HG03108 (cell line): ENCODE measurements at regions not wholly inside any gene's neighbourhood (a gene's known extent, or its start where the extent isn't known, plus 50 kb on each side); places are given as distances from the start of the nearest gene placed in this dataset.

ENCODE experiments used
- ATAC-seq: cut with Tn5 transposase; IDR thresholded peaks from one replicate; pipeline ENCODE4 v1.9.1; 2021; ENCODE audit warnings: moderate library complexity; ENCODE audit not compliant: unreplicated experiment

DNA sequence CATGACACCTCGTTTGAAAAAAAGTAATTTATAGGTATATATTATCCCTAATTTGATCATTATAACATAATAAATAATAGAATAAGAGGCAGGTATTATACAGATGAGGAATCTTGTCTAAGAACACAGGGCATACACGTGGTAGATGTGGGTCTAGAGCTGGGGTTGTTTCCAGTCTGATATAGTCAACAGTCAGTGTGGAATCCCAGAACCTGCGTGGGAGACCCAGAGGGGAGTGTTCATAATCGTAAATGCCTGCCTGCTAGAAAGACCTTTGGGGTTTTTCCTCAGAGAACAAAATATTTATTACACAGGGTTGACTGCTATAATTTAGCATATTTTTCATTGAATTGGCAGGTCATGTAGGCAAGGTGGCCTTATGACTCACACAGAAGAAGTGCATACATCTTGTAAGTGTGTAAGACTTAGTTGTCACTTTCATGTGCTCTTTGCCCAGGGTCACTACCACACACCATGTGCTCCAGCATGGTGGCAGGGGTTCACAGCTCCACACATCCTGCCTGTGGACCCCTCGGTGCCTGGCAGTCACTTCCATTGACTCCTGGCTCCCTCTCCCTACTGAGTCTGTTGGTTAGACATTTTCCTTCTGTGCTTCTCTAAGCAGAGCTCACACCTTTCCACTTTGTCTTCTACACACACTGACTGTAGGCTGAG lies 94.9 kb upstream of the IKZF1 start:
- no peak for ATAC-seq

DNA sequence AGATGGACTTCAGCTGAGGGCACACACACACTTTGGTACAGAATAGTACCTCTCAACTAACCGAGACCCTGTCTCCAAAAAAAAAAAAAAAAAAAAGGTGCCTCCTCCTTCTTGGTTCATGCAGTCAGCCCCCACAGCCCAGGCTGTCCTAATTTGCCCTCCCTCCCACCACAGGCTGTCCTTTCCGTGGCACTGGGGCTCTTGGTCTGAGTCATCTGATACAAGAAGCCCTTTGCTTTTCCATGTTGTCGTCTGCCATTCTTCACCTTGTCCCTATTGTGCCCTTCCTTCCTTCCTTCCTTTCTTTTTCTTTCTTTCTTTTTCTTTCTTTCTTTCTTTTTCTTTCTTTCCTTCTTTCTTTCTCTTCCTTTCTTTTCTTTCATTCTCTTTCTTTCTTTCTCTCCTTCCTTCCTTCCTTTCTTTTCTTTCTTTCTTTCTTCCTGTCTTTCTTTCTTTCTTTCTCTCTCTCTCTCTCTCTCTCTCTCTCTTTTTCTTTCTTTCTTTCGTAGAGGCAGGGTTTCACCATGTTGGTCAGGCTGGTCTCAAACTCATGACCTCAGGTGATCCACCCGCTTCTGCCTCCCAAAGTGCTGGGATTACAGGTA lies 96.0 kb upstream of the IKZF1 start:
- no peak for ATAC-seq

DNA sequence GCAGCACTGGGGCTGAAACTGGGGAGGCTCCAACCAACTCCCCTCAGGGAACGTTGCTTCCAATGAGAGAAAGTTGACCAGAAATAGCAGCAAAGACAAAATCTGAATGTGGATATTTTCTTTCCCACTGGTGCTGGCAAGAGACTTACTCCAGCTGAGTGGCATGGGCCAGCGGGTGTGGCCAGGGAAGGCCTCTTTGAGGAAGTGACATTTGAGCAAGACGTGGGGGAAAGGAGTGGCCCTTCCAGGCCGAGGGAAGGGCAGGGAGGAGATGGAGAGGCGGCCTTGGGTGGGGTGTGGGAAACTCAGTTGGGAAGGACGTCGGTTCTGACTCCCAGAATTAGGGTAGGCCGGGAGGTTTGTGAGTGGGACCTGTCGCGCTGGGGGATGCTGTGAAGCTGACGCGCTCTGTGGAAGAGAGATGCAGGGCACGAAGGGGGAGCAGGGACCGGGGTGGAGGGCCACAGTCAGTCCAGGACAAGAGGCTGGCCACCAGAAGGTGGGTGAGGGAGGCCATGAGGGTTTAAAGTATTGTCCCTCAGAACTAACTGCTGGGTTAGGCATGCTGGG lies 96.7 kb upstream of the IKZF1 start:
- no peak for ATAC-seq

DNA sequence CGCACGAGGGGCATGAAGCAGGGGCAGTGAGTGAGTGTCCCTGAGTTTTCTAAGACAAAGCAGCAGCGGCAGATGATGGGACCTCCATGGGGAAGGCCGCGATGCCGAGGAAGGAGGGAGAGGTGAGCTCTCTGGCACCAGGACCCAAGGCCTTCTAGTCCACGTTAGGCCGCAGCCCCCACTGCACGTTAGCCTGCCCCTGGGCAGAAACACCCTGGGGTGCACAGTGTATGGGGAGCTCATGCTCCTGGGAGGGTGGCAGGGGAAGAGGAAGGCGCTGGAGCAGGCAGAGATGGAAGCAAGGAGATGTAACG lies 97.3 kb upstream of the IKZF1 start:
- ATAC-seq: no peak

DNA sequence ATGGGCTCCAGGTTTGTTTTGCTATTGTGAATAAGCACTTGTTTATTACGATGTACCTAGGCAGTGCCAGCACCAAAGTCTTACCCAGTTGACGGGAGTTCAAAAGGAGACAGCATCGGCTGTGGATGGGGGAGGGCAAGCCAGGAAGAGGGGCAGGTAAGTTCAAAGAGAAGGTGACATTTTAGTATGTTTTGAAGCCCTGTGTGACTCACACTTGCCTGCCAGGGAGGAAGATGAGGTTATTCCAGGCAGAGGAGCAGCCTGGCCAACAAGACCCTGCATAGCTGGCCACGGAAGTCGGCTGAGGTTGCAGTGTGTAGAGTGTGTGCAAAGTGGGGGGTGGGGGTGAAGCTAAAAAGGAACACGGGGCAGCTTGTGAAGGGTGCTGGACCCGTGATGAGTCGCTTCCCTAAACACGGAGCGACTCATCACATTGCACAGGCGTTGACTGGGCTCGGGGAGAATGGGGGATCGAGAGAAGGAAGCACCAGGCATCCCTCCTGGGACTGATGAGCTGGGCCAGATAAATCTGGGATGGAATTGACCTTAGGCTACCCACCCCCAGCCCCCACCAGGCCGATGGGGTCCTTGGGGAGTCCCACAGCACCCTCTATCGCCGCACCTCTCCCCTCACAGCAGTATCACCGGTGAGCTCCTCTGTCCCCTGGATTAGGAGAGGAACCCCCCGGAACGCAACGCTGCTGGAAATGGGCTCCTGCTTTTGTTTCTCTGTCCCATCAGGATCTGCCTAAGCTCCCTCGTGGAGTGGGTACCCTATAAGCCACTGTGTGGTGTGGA lies 97.9 kb upstream of the IKZF1 start:
- ATAC-seq: no peak

DNA sequence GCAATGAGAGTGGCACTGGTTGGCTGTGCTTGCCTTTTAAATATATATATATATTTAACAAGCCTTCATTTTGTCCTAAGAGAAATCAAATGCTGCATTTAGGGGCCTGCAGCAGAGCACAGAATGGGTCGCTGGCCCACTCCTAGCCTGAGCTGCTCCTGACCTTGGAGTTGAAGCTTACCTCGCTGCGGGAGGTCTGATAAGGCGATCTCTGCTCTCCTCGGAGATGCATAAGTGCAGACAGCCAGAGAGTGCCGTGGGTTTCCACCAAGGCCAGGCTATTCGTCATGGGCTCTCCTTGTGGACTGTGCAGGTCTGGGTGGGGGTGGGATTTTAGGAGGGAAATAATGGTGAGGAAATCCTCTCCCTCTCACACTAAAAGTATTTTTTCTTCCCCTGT lies 99.5 kb upstream of the IKZF1 start:
- no peak for ATAC-seq

DNA sequence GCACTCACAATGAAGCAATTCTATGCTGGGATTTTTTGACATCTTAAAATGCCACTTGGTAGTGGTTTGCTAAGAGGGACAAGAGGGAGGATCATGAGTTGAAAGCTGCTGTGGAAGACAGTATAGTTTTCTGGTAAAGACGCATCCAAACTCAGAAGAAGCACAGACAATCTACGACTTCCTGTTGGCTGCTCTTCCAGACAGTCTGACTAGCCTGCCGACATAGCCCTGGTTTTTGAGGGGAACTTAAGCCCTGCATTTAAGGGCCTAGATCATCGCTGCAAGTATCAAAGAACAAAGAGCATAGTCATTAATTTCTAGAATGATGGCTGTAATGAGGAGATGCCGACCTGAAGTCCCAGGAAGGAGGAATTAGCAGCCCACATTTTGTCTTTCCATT lies 99.9 kb upstream of the IKZF1 start:
- no peak for ATAC-seq

DNA sequence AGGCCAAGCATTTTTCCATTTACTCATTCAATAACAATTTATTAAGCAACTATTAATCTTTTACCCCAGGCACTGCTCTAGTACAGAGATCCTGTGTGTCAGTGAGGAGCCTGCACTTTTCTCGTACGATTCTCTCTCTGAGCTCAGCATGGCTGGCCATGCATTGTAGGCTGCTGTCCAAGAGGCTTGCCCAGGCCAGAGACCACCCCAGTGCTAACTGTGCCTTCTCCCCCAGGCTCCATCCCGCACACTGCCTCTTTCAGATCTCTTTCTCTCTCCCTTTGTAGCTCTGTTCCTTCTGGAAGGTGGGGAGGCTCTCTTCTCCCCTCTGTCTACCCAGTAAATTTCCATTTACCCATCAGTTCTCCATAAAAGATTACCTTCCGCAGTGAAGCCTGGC lies 101.0 kb upstream of the IKZF1 start:
- ATAC-seq: no peak

DNA sequence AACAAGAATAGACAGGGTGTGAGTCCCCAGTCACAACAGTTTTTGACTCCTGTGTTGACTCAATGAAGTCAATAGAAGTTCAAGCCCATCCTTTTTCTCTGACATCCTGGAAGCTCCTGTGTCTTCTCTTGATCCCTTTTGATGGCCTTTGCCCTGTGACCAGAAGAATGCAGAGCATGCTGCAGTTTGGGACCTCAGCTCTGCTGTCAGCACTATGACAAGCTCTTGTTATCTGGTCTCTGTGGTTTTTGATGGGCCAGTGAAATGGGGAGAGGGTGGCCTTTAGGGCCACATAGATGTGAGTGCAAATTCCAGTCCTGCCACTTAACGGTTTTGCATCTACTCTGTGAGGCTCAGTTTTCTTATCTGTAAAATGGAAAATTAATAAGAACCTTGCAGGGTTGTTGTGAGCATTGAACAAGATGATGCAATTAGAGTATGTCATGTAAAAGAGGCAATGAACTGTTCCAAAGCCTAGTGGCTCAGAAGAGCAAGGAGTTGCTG lies 102.4 kb upstream of the IKZF1 start:
- ATAC-seq: no peak

DNA sequence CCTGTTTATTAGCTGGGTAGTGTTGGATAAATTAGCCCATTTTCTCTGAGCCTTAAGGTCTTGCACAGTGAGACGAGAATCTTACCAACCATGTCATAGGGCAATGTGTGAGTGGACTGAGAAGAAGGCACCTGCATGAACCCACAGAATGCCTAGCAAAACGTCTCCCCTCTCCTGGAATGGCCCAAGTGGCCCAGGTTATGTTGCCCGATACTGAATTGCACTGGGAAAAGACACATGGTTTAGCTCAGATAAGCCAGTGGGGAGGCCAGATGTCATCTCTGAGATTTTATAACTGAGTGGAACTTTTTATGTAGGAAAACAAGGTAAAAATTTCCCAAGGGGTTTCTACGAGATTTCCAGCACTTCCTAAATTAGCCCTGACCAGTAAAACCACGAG lies 104.7 kb upstream of the IKZF1 start:
- no peak for ATAC-seq

DNA sequence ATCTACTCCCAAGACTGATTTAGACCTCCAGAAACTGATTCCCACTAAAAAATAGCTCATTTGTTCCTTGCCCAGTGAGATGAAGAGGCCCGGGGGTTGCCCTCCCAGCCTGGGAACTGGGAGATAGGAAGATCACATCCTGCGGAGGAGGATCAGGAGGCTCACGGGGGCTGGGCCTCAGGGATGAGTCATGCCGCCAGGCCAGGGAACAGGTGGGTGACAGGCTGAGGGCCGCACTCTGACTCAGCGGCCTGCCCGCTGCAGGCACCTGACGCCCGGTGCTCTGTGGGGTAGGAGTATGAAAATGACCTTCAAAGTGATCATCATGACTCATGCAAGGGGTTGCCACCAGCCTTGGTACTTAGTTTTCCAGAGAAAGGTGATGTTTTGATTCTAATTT lies 104.5 kb upstream of the ZPBP start:
- peak; percentile 95 for ATAC-seq

DNA sequence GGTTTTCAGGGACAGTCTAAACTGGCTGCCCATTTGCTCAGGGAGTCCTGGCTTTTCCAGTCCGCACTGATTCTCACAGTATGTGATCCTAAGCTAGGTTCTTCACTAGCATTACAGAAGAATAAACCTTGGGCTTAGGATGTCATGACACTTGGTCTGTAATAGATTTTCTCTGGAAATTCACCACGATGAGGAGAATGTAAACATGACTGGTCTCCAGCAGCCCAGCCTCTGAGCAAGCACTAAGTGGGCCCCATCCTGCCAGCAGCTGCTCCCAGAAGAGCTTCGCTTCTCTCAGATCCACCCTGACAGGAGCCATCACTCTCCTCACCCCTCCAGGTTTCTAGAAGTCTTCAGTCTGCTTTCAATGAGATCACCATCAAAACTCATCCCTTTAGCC lies 103.7 kb upstream of the ZPBP start:
- no peak for ATAC-seq

DNA sequence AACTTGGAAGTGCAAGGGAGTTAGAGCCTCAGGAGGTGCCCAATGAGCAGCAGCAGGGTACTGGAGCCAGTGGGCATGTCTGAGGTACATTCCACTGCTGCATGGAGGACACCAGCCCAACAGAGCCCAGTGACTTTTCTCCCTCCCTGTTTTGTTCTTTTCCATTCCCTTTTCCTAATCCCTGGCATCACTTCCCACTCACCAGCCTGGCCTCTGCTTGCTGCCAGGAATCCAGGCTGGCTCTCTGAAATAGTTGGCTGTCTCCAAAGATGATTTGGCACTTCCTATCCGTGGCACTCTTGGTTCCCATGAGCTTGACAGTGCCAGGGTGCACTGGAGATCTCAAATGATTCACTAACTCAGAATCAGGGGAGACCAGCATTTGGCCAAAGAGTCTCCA lies 97.7 kb upstream of the ZPBP start:
- no peak for ATAC-seq

DNA sequence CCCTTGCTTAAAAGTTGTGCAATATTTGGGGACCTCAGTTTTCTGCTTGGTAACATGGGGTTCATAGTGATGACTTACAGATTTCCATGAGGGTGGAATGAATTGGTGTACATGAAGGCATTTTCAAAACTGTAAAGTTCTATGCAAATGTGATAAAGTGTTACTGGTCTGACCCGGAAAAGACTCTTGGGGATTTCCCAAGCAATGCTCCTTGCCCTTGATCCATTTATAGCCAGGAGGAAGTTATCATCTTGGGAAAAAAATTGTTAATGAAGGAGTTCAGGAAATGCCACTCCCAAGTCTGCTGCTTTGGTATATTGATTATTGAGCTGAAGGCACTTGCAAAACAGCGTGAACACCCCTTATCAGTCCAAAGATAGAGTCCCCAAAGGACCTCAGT lies 96.3 kb upstream of the ZPBP start:
- ATAC-seq: no peak

DNA sequence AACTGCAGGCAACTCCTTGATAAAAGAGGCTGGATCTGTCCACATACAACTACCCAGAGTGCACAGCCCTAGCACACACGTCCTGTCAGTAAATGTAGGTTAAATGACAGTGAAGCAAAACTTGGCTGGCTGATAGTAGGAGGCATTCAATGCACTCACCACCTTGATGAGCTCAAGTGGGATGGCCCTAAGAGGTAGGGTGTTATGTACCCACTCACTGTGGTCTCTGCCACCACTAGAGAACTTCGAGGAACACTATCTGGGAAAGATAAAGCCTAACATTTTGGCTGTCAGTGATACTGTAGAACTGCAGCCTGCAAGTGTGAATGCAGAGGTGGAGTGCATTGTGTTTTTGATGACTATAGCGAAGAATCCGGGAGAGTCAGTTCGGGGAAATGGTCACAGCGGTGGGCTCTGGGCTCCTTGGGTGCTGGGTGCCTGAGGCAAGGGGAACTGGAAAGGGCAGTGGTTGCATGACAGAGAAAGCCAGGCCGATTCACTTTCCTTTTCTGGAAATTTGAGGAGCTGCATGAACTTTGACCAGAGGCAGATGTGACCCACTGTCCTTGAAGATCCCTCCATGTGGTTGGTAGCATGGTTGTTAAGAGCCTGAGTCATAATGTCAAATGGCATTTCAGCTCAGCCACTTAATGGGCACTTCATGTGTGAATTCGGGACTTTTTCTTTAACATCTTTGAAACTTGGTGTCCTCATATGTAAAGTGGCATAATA lies 93.1 kb upstream of the ZPBP start:
- ATAC-seq: no peak

DNA sequence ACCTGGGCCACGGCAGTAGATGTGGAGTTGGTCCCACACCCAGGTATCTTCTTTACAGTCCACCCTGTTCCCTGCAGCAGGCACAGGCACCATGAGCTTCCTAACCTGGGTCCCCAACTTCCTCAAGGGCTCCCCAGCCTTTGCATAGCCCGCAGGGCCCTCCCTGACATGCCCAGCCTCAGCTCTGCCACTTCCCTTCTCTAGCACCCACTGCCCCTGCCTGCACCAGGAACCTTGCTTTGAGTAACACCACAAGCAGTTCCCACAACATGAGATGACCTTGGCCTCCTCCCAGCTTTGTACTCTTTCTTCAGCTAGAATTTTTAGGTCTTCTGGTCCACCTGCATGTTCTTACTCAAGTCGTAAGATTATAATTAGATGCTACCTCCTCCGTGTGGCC lies 92.2 kb upstream of the ZPBP start:
- no peak for ATAC-seq

DNA sequence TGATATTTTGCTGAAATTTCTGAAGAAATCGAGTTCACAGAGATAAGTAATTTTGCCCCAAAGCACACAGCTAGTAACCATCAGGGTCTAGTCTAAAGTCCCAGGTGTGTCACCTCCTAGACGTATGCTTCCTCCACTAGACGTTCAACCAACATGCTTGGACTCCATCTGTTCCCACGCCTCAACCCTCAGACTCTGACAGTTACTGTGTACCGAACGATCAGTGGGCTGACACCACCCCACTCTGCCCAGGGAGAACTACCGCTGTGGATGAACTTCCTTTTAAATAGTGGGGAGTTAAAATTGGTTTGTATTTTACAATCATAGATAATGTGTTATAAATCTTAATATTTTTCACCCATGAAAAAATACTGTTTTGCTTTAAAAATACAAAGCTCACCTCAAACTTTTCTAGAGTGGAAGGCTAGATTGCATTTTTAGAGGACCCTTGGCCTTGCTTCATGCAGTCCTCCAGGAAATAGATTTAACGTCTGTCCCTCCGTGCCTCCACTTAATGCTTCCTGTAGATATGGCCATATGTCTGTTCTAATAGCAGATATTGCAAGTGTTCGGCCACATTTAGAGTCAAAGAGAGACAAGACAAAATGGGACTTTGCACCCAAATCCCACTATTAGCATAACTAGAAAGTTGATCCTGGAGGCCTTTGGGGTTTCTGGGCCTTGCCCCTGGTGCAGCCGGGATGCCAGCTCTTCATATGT lies 91.4 kb upstream of the ZPBP start:
- ATAC-seq: no peak

DNA sequence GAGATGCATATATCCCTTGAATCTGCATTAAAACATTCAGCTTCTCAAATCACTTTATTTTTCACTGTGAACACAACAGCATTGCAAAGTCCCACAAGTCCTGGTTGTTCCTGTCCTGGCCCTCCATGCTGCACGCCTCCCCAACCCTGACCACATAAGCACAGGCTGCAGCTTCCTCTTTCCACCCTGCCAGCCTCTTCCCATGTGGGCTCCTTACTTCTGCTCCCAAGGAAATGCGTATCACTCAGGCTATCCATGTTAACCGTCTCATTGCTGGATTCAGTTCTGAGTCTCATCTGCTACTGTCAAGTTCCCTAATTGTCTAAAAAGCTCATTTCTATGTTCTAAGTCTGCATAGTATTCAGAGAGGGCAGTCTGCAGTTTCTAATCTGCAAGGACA lies 89.7 kb upstream of the ZPBP start:
- ATAC-seq: no peak

DNA sequence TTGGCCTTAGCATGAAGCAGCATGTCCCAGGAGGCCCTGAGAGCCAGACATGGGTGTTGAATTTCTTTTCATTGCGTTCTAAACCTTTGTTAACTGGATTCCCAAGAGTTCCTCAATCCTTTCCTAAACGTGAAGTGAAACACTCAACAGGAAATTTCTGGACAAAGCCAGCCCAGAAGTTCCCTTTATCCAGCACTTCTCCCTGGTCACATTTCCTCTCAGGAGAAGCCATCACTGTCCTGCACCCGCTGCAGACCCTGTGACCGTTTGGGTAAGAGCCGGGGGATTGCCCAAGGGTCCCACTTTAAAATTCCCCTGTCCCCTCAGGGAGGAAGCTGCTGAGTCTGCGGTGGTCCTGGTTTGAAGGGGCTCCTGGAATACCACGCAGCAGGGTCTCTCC lies 88.0 kb upstream of the ZPBP start:
- no peak for ATAC-seq

DNA sequence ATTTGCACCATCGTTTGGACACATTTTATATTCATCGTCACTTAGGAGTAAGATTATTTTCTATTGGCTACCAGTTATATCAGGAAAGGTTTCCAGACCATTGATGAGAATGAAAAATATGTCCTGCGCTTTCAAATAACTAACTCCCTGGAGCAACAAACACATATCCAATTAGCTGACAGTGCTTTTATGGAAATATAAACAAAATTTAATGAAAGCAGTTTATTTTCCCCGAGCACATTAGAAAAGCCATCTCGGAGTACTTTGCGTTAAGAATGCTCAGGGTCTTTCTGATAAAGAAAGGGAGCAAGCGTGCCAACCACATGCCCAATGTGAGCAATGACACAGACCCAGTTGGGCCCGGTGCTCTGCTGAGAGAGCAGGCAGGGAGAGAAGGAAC lies 85.1 kb upstream of the ZPBP start:
- ATAC-seq: no peak

DNA sequence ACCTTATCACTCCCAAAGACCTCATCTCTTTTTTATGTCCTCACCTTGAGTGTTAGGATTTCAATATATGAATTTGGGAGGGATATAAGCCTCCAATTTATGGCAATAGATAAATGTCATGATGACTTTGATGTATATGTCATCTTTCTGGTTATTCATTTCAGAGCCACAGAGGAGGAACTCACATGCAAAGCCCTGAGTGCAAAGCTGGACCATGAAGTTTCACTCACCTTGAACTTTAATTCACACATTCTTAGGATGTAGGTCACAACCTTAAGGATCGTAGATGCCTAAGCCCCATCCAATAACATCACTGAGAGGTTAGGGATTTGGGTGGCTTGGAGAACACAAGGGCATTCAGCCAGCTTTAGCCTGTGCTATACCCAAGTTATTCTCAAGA lies 81.9 kb upstream of the ZPBP start:
- no peak for ATAC-seq
